Keratinocyte (primary cell): ENCODE measurements at regions not wholly inside any gene's neighbourhood (a gene's known extent, or its start where the extent isn't known, plus 50 kb on each side); places are given as distances from the start of the nearest gene placed in this dataset.

ENCODE experiments used
- DNase-seq: peaks from one replicate; pipeline ENCODE4 v3.0.0-alpha.2; 2011; ENCODE audit warnings: low read depth, missing footprints, low spot score
- FAIRE-seq: peaks from 2 replicates; lab custom pipeline; 2011; peaks lifted over from hg19 to GRCh38; lab: Jason Lieb, UNC
- H2AFZ ChIP-seq: 2 replicates; pipeline ENCODE4 v1.6.0; 2012; ENCODE audit warnings: low read length, control low read depth, inconsistent platforms; ENCODE audit not compliant: control insufficient read depth
- H3K27ac ChIP-seq: 2 replicates; pipeline ENCODE4 v1.5.1; 2011; ENCODE audit warnings: low read length; ENCODE audit not compliant: control insufficient read depth, insufficient read depth
- H3K27me3 ChIP-seq: 3 replicates; pipeline ENCODE4 v1.6.0; 2011; ENCODE audit warnings: low read length; ENCODE audit not compliant: control insufficient read depth, insufficient read depth; ENCODE audit errors: extremely low read depth
- H3K36me3 ChIP-seq, 2 experiments: 2 replicates in 1 of 2; 3 replicates in 1 of 2; pipeline ENCODE4 v1.5.1; 2011; ENCODE audit warnings: low read length in 2 of 2, mild to moderate bottlenecking in 1 of 2; ENCODE audit not compliant: control insufficient read depth in 2 of 2, insufficient read depth in 2 of 2; ENCODE audit errors: extremely low read depth in 1 of 2
- H3K4me1 ChIP-seq: 3 replicates; pipeline ENCODE4 v1.5.1; 2011; ENCODE audit warnings: low read length; ENCODE audit not compliant: control insufficient read depth, insufficient read depth; ENCODE audit errors: extremely low read depth
- H3K4me2 ChIP-seq: 3 replicates; pipeline ENCODE4 v1.6.0; 2011; ENCODE audit warnings: low read depth, low read length; ENCODE audit not compliant: control insufficient read depth, insufficient read depth; ENCODE audit errors: extremely low read depth
- H3K4me3 ChIP-seq, 3 experiments: fragments of 200-600 bp in 1 of 3; sonication (generic) in 1 of 3; 2 replicates in 2 of 3; 3 replicates in 1 of 3; pipeline ENCODE4 v1.5.1; 2011 to 2016; ENCODE audit warnings: low read length in 3 of 3, mild to moderate bottlenecking in 3 of 3, control low read depth in 2 of 3, inconsistent platforms in 1 of 3, low read depth in 1 of 3, mixed read lengths in 1 of 3, mixed run types in 1 of 3, moderate library complexity in 1 of 3; ENCODE audit not compliant: control insufficient read depth in 2 of 3, insufficient read depth in 2 of 3; ENCODE audit errors: extremely low read depth in 1 of 3
- H3K79me2 ChIP-seq: 2 replicates; pipeline ENCODE4 v1.6.0; 2012; ENCODE audit warnings: low read length; ENCODE audit not compliant: control insufficient read depth, insufficient read depth
- H3K9ac ChIP-seq: 3 replicates; pipeline ENCODE4 v1.6.0; 2011; ENCODE audit warnings: low read length; ENCODE audit not compliant: control insufficient read depth, insufficient read depth; ENCODE audit errors: extremely low read depth
- H3K9me1 ChIP-seq: 3 replicates; pipeline ENCODE4 v1.6.0; 2011; ENCODE audit warnings: low read length; ENCODE audit not compliant: control insufficient read depth, insufficient read depth; ENCODE audit errors: extremely low read depth
- H3K9me3 ChIP-seq: 2 replicates; pipeline ENCODE4 v1.5.1; 2012; ENCODE audit warnings: low read depth, low read length; ENCODE audit not compliant: control insufficient read depth
- H4K20me1 ChIP-seq: 3 replicates; pipeline ENCODE4 v1.6.0; 2011; ENCODE audit warnings: low read length; ENCODE audit not compliant: control insufficient read depth, insufficient read depth; ENCODE audit errors: extremely low read depth
- CTCF ChIP-seq, 3 experiments: IDR thresholded peaks in 1 of 3; conservative IDR thresholded peaks in 1 of 3; optimal IDR thresholded peaks in 1 of 3; 2 replicates in 2 of 3; 3 replicates in 1 of 3; pipeline versions ENCODE3 to v1.5.1; 2011; ENCODE audit warnings: low read length in 3 of 3, mild to moderate bottlenecking in 3 of 3, moderate library complexity in 2 of 3, control low read depth in 1 of 3, inconsistent platforms in 1 of 3; ENCODE audit not compliant: insufficient read depth in 2 of 3; ENCODE audit errors: extremely low read depth in 1 of 3
- EZH2 ChIP-seq: IDR thresholded peaks from one replicate; pipeline ENCODE4 v1.6.1; 2012; ENCODE audit warnings: inconsistent platforms, mild to moderate bottlenecking, low read length, moderate library complexity
- dilution Hi-C: fragments of 300-500 bp; cut with MboI; formaldehyde crosslinking; loops from one replicate; pipeline ENCODE4 v1.7.0; 2020; ENCODE audit warnings: low sequenced_read_pairs; ENCODE audit not compliant: extremely low pct_ligation_motif_present

DNA sequence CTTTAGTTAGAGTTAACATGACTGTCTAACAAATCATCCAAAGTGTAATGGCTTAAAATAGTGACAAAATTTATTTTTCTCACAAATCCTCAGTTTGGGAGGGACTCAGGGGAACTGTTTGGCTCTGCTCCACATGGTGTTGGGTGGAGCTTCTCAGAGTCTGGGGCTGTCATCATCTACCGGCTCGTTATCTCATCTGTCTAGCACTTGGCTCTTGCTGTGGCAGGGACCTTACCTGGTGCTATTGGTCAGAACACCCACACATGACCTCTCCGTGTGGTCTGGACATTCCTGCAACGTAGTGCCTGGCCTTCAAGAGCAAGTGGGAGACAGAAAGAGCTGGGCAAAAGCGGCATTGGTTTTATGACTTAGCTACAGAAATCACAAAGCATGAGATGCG lies 866.9 kb upstream of the FRG1 start:
- TF ChIP-seq CTCF (optimal IDR thresholded peaks at IDR 0.05 in 1 of 3, IDR thresholded peaks at IDR 0.05 in 1 of 3, conservative IDR thresholded peaks at IDR 0.05 in 1 of 3; ENCODE audit: extremely low read depth in 1 of 3, insufficient read depth in 2 of 3, low read length in 3 of 3), result no peak
- no peak for TF ChIP-seq EZH2
- Histone ChIP-seq H2AFZ (no peak overlapping the region), H3K9me3 (no peaks in the 10 kb centered on the region), H4K20me1 (no peaks in the 10 kb centered on the region), H3K36me3 (no peaks in the 10 kb centered on the region), H3K4me1 (no peaks in the 10 kb centered on the region), H3K79me2 (no peaks in the 10 kb centered on the region), H3K9ac (no peak overlapping the region), H3K4me2 (no peak overlapping the region), H3K27me3 (no peaks in the 10 kb centered on the region), H3K27ac (no peak overlapping the region), H3K9me1 (no peaks in the 10 kb centered on the region), H3K4me3 (no peak overlapping the region)
- DNase-seq, result no peak
- FAIRE-seq, result no peak
- dilution Hi-C loops, result no loop called here

DNA sequence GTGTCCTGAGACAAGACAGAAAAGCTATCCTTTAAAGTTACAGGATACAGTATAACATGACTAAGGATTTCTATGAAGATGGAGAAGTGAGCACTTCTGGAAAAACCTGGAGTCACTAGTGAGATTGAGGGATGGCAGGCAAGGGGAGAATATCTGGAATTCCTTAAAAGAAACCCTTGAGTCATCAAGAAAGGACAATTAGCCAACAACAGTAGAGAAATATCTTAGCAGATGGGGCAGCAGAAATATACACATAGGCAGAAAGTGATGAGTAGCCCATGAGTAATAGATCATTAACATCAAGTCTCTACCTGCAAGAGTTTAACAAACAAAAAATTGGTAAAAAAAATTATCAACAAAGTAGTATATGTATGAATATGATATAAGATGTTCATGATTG lies 858.8 kb upstream of the FRG1 start:
- H3K27me3 ChIP-seq, result no peaks in the 10 kb centered on the region
- TF ChIP-seq CTCF (optimal IDR thresholded peaks at IDR 0.05 in 1 of 3, IDR thresholded peaks at IDR 0.05 in 1 of 3, conservative IDR thresholded peaks at IDR 0.05 in 1 of 3; ENCODE audit: extremely low read depth in 1 of 3, insufficient read depth in 2 of 3, low read length in 3 of 3), result no peak
- no peak for TF ChIP-seq EZH2
- no peaks in the 10 kb centered on the region for H3K9me3 ChIP-seq
- no peaks in the 10 kb centered on the region for H3K4me1 ChIP-seq
- DNase-seq (no peak), FAIRE-seq (no peak)
- no peak overlapping the region for H3K27ac ChIP-seq
- H4K20me1 ChIP-seq, result no peaks in the 10 kb centered on the region
- H3K4me3 ChIP-seq, result no peak overlapping the region
- H3K9ac ChIP-seq, result no peak overlapping the region
- no peak overlapping the region for H2AFZ ChIP-seq
- H3K36me3 ChIP-seq, result no peaks in the 10 kb centered on the region
- H3K4me2 ChIP-seq, result no peak overlapping the region
- H3K79me2 ChIP-seq, result no peaks in the 10 kb centered on the region
- dilution Hi-C loops, result no loop called here
- no peaks in the 10 kb centered on the region for H3K9me1 ChIP-seq
